Cardiac septum (tissue), 1 donor: ENCODE measurements at regions not wholly inside any gene's neighbourhood (a gene's known extent, or its start where the extent isn't known, plus 50 kb on each side); places are given as distances from the start of the nearest gene placed in this dataset.
"Not testable (repeated sequence)": the region's sequence is repeated elsewhere in the genome, so short reads cannot be mapped to it uniquely, and the experiment has no call there.

ENCODE experiments used
- DNase-seq: peaks from one replicate; pipeline ENCODE4 v3.0.0-alpha.2; 2020; ENCODE audit warnings: low spot score
- intact Hi-C: fragments of 100-400 bp; cut with DNase I; formaldehyde crosslinking; loops from one replicate; pipeline ENCODE4 v1.14.0; 2022
- donor health status: DM: no; HTN: no; CAD: no.

DNA sequence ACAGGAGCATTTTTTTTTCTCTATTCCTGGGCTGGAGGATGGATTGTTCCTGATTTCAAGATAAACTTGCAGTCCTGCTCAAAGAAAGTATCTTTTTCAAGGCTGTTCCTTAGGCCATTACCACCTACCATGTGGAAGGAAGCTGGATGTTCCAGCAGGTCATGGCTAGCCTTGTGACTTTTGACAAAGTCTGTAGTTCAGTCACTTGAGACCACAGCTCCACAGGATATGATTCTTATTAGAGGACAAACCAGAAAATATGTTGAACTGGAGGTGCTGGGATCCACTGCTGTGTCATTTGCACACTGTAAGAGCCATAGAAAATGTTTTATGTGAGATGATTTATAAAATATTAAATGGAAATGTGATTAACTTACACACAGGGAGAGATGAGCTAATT lies 184.2 kb upstream of the ACO1 start:
- no peak for DNase-seq
- intact Hi-C loops, result no loop called here

DNA sequence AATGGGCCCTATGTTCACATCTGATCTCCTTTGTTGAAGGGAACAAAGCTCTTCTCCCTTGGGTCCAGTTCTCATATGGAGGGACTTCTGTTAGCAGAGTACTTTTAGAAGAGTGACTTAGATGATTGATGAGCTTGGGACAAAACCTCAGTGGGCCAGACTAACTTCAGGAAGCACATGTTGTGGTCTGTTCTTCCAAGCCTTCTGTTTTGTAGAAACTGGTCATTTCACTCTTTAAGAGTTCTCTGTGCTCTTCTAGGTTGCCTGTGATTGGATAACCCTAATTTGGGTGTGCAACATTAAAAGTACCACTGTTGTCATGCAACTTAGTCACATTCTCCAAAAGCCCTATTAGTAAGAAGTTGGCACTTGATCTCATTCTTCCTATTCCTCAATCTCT lies 183.5 kb upstream of the ACO1 start:
- DNase-seq, result no peak
- intact Hi-C loops, result no loop called here

GRCh38 chr9:32209164-32209563 lies 175.3 kb upstream of the ACO1 start:
- intact Hi-C loops, result not testable (repeated sequence)

GRCh38 chr9:32218100-32218767 lies 166.2 kb upstream of the ACO1 start:
- DNase-seq, result no peak
- intact Hi-C loops, result no loop called here

More at GRCh38 chr9:32209164-32209563, 175.3 kb upstream of the ACO1 start:
- not testable (repeated sequence) for DNase-seq

- DNase-seq, result no peak
- intact Hi-C loops, result no loop called here
Observed at GRCh38 chr9:32220750-32221149, 163.7 kb upstream of the ACO1 start.

GRCh38 chr9:32234451-32234850 lies 150.0 kb upstream of the ACO1 start:
- intact Hi-C loops, result no loop called here
- DNase-seq, result no peak

GRCh38 chr9:32247168-32247567 lies 137.3 kb upstream of the ACO1 start:
- no peak for DNase-seq
- intact Hi-C loops, result no loop called here

- intact Hi-C loops, result no loop called here
- DNase-seq, result no peak
Observed at GRCh38 chr9:32248189-32248712, 136.2 kb upstream of the ACO1 start.

DNA sequence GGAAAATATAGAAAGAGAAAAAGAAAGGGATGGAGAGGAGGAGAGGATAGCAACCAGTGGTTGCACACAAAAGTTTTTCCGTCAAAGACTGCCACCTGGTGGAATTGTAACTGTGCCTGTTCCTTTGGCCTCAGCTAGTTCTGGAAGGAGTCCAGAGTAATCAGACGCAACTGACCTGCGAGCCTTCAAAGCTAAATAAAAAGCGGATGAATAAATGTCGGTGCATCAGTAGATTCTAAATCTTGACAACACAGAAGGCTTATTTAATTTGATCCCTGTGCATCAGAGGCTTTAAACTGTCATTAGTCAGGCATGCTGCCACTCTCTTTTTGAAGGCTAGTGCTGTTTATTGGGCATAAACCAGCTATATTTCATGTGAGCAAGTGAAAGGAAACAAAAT lies 132.9 kb upstream of the ACO1 start:
- intact Hi-C loops, result no loop called here
- no peak for DNase-seq

GRCh38 chr9:32253731-32254130 lies 130.7 kb upstream of the ACO1 start:
- DNase-seq, result no peak
- intact Hi-C loops, result no loop called here

DNA sequence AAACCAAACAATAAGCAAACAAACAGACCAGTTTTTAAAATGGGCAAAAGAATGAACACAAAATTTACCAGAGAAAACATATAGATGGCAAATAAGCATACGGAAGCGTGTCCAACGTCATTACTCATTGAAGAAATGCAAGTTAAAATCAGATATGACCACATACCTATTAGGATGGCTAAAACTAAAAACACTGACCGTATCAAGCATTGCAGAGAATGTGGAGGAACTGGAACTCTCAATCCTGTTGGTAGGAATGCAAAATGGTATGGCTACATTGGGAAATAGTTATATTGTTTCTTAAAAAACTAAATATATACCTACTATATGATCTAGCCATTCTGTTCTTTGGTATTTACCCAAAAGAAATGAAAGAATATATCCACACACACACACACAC lies 129.4 kb upstream of the ACO1 start:
- intact Hi-C loops, result no loop called here
- DNase-seq, result no peak

GRCh38 chr9:32258482-32258881 lies 126.0 kb upstream of the ACO1 start:
- DNase-seq, result no peak
- intact Hi-C loops, result no loop called here

DNA sequence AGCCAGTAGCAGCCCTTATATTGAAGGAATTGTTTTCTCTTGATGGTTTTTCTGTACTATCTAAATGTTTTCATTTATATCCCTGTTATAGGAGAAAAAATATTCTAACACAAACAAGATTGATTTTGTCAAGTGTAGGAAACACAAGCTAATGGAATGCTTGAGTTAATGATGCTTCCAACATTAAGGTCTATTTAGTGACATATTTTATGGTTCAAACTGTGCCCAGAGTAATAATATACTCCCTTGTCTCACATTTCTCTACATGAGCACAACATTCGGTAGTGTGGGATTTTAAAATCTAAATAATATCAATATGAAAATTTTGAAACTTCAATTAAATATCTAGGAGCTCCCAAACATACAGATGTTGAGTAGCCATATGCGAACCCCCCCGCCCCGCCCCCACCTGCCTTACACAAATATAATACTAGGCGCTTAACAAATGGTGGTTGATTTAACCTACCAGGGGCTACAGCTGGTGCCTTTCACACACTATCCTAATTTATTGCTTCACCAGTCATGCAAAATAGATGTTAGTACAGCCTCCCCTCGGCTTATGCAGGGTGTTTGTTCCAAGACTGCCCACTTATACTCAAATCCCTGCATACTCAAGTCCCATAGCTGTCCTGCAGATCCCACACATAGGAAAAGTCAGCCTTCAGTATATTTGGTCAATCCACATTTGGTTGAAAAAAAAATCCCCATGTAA lies 124.1 kb upstream of the ACO1 start:
- intact Hi-C loops, result no loop called here
- no peak for DNase-seq

DNA sequence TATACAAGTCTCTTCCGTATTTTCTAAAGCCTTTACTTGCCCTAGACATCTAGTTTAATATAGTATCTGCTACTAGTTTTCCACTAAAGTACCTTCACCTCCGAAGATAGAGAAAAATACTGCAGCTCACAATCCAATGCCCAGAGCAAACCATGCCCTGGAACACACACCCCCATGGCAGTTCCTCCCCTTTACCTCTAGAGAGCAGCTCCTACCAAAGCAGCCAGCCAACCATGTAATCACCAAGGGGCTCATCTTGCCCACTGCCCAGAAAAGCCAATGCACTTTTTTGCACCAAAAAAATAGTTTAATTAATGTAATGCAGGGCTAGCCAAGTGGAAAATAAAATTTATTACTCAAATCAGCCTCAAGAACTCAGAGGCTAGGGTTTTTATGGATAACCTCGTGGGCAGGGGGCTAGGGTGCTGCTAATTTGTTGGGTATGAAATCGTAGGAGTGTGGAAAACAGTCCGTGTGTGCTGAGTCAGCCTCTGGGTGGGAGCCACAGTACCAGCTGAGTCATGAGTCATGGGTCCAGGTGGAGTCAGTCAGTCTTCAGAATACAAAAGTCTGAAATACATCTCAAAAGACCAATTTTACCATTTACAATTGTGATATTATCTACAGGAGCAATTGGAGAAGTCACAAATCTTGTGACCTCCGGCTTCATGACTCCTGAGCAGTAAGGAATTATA lies 120.1 kb upstream of the ACO1 start:
- DNase-seq, result no peak
- intact Hi-C loops, result no loop called here

- no peak for DNase-seq
- intact Hi-C loops, result no loop called here
Observed at GRCh38 chr9:32265037-32265436, 119.4 kb upstream of the ACO1 start.

GRCh38 chr9:32278991-32279390 lies 105.5 kb upstream of the ACO1 start:
- no peak for DNase-seq
- intact Hi-C loops, result no loop called here

DNA sequence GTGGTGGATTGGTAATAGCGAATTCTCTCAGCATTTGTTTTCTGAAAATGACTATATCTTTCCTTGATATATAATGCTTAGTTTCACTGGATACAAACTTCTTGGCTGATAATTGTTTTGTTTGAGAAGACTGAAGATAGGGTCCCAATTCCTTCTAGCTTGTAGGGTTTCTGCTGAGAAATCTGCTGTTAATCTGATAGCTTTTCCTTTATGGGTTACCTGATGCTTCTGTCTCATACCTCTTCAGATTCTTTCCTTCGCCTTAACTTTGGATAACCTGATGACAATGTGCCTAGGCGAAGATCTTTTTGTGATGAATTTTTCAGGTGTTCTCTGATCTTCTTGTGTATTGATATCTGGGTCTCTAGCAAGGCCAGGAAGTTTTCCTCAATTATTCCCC lies 94.7 kb upstream of the ACO1 start:
- DNase-seq, result no peak
- intact Hi-C loops, result no loop called here

DNA sequence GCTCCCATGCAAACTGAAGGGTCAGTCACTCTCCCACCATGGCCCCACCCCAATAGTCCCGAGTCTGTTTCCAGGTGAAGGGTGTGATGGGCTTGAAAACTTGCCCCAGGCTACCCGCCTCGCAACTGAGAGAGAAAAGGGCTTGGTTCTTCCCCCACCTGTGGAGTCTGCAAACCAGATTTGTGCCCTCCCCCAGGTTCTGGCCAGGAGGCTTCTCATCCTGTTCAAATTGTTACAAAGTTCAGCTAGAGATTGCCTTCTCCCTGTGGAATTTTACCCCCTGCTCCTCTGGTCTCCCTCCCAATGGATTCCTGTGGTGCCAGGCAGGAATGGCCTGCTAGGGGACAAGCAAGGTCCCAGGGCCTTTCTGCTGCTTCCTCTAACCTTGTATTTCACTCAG lies 93.1 kb upstream of the ACO1 start:
- intact Hi-C loops, result no loop called here
- no peak for DNase-seq

DNA sequence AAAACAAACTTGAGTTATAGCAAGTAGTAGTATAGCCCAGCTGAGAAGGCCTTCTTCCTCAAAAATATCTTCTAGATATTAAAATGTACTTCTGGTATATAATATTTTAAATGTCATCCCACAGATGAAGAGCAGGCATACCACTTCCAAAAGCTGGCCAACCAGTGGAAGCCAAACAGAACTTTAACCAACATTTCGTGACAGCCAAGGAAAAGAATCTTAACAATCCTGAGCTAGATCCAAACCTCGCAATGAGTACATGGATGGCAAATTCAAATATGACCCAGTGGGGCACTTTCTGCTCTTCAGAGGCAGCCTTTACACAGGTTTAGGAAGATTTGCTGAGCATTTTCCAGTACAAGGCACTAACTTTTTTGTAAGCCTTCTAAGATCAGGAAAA lies 91.8 kb upstream of the ACO1 start:
- intact Hi-C loops, result no loop called here
- no peak for DNase-seq

DNA sequence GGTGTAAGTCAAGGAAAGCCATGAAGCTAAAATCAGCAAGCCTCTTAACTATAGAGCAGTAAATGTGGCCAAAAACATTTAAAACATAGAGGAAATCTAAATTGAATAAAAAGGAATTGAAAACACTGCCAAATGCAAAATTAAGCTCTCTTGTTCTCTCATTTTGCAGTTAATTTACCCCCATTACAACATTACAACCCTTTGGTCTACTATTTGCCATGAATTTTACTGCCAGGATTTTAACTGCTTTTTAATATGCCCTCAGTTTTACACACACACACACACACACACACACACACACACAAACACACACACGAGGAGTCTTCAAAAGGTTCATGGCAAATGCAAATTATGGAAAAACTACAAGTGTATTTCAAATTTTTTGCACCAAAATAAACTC lies 91.4 kb upstream of the ACO1 start:
- intact Hi-C loops, result no loop called here
- no peak for DNase-seq

DNA sequence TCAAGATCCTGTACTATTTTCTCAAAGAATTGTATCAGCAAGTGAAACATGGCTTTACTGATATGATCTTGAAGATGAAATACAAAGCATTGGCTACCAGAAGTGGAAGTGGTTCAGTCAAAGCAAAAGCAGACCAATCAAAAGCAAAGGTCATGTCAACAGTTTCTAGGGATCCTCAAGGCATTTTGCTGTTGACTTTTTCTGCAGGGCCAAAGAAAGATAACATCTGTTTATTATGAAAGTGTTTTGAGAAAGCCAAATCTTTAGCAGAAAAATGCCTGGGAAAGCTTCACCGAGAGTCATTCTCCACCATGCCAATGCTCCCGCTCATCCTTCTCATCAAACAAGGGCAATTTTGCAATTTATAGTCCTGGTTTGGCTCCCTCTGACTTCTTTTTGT lies 90.3 kb upstream of the ACO1 start:
- intact Hi-C loops, result no loop called here
- no peak for DNase-seq
